Peyer's patch (tissue), 4 donors: ENCODE measurements at regions not wholly inside any gene's neighbourhood (a gene's known extent, or its start where the extent isn't known, plus 50 kb on each side); places are given as distances from the start of the nearest gene placed in this dataset.

ENCODE experiments used
- DNase-seq, 3 donors: peaks; one replicate each; pipeline ENCODE4 v3.0.0-alpha.2; 2017 to 2019
- H3K27ac ChIP-seq, 4 donors: fragments of 200-600 bp; sonication (generic); one replicate each; pipeline ENCODE4 v1.5.1; 2016 to 2019
- H3K27me3 ChIP-seq, 2 donors: fragments of 200-600 bp; sonication (generic); one replicate each; pipeline ENCODE4 v1.5.1; 2019
- H3K36me3 ChIP-seq, 3 donors: fragments of 200-600 bp; sonication (generic); one replicate each; pipeline ENCODE4 v1.5.1; 2016 to 2019
- H3K4me1 ChIP-seq, 4 donors: fragments of 200-600 bp; sonication (generic); one replicate each; pipeline ENCODE4 v1.5.1; 2016 to 2019
- H3K4me3 ChIP-seq, 4 donors: fragments of 200-600 bp; sonication (generic); 1 replicate in 3 of 4; 2 replicates in 1 of 4; pipeline ENCODE4 v1.5.1; 2016 to 2019; ENCODE audit warnings: mild to moderate bottlenecking in 1 of 4
- H3K9me3 ChIP-seq, 4 donors: fragments of 200-600 bp; sonication (generic); one replicate each; pipeline ENCODE4 v1.5.1; 2016 to 2019; ENCODE audit warnings: mild to moderate bottlenecking in 1 of 4
- POLR2A ChIP-seq, 2 donors: fragments of 450-650 bp; IDR thresholded peaks; one replicate each; pipeline ENCODE4 v1.5.1; 2017; ENCODE audit warnings: antibody characterized with exemption in 2 of 2, mild to moderate bottlenecking in 2 of 2, moderate library complexity in 2 of 2
- TF ChIP-seq, protein P1 (sequence below), 6 experiments: fragments of 450-650 bp in 4 of 6; fragments of 200-600 bp in 2 of 6; sonication (generic) in 1 of 6; IDR thresholded peaks; one replicate each; pipeline ENCODE4 v1.5.1; 2017 to 2019; ENCODE audit warnings: antibody characterized with exemption in 6 of 6, mild to moderate bottlenecking in 3 of 6, moderate library complexity in 1 of 6

DNA sequence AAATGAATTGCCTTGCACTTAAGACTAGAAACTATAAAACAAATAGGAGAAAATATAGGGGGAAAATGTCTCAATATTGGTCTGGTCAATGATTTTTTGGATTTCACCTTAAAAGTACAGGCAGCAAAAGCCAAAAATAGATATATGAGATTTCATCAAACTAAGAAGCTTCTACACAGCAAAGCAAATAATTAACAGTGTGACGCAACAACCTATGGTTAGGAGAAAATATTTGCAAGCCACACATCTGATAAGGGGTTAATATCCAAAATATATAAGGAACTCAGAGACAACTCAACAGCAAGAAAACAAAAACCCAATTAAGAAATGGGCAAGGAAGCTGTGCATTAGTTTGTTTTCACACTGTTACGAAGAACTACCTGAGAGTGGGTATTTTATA is 89.1 kb downstream of the MAIP1 start:
- H3K27me3 ChIP-seq, result no peaks in the 10 kb centered on the region
- H3K4me1 ChIP-seq, result no peaks in the 10 kb centered on the region
- no peak overlapping the region for H3K27ac ChIP-seq
- no peak overlapping the region for H3K4me3 ChIP-seq
- no peaks in the 10 kb centered on the region for H3K36me3 ChIP-seq
- peaks cover 0 to 8% (median 0%) of the 10 kb centered on the region in 4 donors for H3K9me3 ChIP-seq
- TF ChIP-seq, protein P1, sequence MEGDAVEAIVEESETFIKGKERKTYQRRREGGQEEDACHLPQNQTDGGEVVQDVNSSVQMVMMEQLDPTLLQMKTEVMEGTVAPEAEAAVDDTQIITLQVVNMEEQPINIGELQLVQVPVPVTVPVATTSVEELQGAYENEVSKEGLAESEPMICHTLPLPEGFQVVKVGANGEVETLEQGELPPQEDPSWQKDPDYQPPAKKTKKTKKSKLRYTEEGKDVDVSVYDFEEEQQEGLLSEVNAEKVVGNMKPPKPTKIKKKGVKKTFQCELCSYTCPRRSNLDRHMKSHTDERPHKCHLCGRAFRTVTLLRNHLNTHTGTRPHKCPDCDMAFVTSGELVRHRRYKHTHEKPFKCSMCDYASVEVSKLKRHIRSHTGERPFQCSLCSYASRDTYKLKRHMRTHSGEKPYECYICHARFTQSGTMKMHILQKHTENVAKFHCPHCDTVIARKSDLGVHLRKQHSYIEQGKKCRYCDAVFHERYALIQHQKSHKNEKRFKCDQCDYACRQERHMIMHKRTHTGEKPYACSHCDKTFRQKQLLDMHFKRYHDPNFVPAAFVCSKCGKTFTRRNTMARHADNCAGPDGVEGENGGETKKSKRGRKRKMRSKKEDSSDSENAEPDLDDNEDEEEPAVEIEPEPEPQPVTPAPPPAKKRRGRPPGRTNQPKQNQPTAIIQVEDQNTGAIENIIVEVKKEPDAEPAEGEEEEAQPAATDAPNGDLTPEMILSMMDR (IDR thresholded peaks at IDR 0.05), result no peak
- TF ChIP-seq POLR2A (IDR thresholded peaks at IDR 0.05), result no peak
- DNase-seq, result no peak

DNA sequence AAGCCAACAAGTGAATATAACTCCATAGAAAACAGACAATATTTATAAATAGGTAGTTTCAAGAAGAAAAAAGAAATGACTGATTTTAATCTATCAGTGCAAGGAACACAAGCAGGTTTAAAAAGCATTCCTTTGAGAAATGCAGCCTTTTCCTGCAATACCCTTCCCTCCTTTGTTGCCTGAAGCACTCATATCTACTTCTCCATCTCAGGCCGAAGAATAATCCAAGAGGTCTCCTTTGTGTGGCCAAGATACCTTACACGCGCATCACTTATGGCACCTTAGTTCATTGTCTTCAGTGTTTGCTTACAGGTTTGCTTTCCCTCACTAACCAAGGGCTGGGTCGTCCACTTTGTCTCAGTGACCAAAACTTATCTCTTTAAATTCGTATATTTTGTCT is 93.0 kb downstream of the MAIP1 start:
- peaks cover 0 to 8% (median 0%) of the 10 kb centered on the region in 4 donors for H3K9me3 ChIP-seq
- TF ChIP-seq, protein P1 (IDR thresholded peaks at IDR 0.05), result no peak
- no peaks in the 10 kb centered on the region for H3K27me3 ChIP-seq
- H3K4me3 ChIP-seq, result no peak overlapping the region
- no peak for DNase-seq
- H3K4me1 ChIP-seq, result peaks cover 0 to 8% (median 0%) of the 10 kb centered on the region in 4 donors
- no peak overlapping the region for H3K27ac ChIP-seq
- H3K36me3 ChIP-seq, result no peaks in the 10 kb centered on the region

DNA sequence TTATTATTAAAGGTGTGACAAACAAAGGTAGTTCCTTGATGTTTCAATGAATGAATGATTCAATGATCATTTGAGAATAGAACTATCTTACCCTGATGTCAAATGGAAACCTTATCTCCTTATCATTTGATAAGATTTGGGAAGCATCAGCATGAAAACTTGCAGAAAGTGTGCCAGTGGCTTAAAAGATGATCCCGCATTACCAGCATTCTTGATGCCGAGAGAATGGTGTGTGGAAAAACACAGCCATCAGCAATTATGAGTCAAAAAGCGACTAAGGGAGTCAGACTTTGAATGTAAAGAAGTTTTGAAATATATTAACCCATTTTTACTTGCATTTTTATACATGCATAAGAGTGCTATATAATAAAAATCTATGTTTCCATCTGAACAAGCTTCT is 93.7 kb downstream of the MAIP1 start:
- Histone ChIP-seq H3K4me1 (peaks cover 0 to 8% (median 0%) of the 10 kb centered on the region in 4 donors), H3K4me3 (no peak overlapping the region), H3K9me3 (peaks cover 0 to 8% (median 0%) of the 10 kb centered on the region in 4 donors), H3K36me3 (no peaks in the 10 kb centered on the region), H3K27ac (no peak overlapping the region), H3K27me3 (no peaks in the 10 kb centered on the region)
- TF ChIP-seq POLR2A (IDR thresholded peaks at IDR 0.05), result no peak
- TF ChIP-seq, protein P1 (IDR thresholded peaks at IDR 0.05), result no peak
- no peak for DNase-seq

DNA sequence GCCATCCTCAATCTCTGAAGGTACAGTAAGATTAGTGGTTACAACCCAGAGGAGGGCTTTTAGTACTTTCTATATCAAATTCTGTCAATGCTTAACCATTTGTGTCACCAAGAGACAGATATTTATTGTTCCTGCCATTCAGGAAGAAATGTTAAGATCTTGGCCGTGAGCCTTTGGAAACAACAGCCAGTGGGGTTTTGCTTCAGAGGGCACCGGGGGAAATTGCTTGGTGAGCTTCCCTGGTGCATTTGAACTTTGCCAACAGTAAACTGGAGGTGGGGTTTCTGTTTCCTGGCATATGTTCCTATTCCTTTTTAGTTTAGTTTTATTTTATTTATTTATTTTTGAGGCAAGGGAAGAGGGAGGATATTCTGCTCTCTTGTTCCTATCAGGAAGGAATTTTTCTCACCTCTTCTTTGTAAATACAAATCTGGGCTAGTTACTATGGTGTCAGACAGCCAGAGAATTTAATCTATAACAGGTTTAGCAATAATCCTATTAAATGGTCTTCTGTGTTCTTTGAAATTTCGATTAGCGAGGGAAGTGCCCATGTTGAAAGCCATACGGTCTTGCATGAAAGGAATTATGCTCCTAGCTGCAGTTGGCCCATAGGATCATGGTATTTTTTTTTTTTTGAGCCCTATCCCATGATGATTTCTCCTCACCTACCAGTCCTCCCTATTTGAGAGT is 95.7 kb downstream of the MAIP1 start:
- no peak overlapping the region for H3K4me3 ChIP-seq
- no peaks in the 10 kb centered on the region for H3K36me3 ChIP-seq
- no peak overlapping the region for H3K27ac ChIP-seq
- TF ChIP-seq POLR2A (IDR thresholded peaks at IDR 0.05), result no peak
- TF ChIP-seq, protein P1 (IDR thresholded peaks at IDR 0.05), result no peak
- peaks cover 0 to under 1% (median 0%) of the 10 kb centered on the region in 4 donors for H3K9me3 ChIP-seq
- no peak for DNase-seq
- H3K27me3 ChIP-seq, result no peaks in the 10 kb centered on the region
- peaks cover 0 to 8% (median 0%) of the 10 kb centered on the region in 4 donors for H3K4me1 ChIP-seq

DNA sequence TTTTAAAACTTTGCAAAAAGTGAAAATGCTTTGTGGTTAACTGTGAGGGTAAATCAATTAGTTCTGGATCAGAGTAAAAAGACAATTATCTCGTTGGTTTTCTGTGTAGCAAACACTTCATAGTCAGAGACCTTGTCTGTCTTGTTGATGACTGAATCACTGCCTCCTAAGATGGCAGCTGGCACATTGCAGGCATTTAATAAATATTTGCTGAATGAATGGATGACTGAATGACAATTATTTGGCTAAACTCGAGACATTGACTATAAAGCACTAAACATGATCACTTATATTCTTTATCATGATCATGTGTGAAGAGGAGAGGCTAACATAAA is 96.2 kb downstream of the MAIP1 start:
- no peak overlapping the region for H3K27ac ChIP-seq
- H3K27me3 ChIP-seq, result no peaks in the 10 kb centered on the region
- TF ChIP-seq, protein P1 (IDR thresholded peaks at IDR 0.05), result no peak
- no peak for TF ChIP-seq POLR2A (IDR thresholded peaks at IDR 0.05)
- no peak for DNase-seq
- H3K4me3 ChIP-seq, result no peak overlapping the region
- no peaks in the 10 kb centered on the region for H3K9me3 ChIP-seq
- H3K36me3 ChIP-seq, result no peaks in the 10 kb centered on the region
- H3K4me1 ChIP-seq, result peaks cover 0 to 8% (median 0%) of the 10 kb centered on the region in 4 donors
